GM12872 (cell line): ENCODE measurements at regions not wholly inside any gene's neighbourhood (a gene's known extent, or its start where the extent isn't known, plus 50 kb on each side); places are given as distances from the start of the nearest gene placed in this dataset.

Source experiments
- TF ChIP-seq, protein P1 (sequence below): IDR thresholded peaks from 3 replicates; pipeline ENCODE4 v1.5.1; 2011; ENCODE audit warnings: low read depth, mild to moderate bottlenecking, low read length, moderate library complexity; ENCODE audit not compliant: insufficient read depth

DNA sequence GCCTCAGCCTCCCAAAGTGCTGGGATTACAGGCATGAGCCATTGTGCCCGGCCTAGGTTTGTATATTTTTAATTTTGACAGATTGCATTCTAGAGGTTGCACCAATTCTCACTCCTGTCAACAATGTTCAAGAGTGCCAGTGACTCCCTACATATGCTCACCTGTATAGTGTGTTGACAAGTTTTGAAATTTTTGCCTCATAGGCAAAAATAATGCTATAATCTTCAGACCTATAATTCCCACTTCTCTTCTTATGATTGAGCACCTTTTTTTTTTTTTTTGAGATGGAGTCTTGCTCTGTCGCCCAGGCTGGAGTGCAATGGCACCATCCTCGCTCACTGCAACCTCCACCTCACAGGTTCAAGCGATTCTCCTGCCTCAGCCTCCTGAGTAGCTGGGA is 139.7 kb downstream of the EVX1 start:
- TF ChIP-seq, protein P1, sequence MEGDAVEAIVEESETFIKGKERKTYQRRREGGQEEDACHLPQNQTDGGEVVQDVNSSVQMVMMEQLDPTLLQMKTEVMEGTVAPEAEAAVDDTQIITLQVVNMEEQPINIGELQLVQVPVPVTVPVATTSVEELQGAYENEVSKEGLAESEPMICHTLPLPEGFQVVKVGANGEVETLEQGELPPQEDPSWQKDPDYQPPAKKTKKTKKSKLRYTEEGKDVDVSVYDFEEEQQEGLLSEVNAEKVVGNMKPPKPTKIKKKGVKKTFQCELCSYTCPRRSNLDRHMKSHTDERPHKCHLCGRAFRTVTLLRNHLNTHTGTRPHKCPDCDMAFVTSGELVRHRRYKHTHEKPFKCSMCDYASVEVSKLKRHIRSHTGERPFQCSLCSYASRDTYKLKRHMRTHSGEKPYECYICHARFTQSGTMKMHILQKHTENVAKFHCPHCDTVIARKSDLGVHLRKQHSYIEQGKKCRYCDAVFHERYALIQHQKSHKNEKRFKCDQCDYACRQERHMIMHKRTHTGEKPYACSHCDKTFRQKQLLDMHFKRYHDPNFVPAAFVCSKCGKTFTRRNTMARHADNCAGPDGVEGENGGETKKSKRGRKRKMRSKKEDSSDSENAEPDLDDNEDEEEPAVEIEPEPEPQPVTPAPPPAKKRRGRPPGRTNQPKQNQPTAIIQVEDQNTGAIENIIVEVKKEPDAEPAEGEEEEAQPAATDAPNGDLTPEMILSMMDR = no peak

DNA sequence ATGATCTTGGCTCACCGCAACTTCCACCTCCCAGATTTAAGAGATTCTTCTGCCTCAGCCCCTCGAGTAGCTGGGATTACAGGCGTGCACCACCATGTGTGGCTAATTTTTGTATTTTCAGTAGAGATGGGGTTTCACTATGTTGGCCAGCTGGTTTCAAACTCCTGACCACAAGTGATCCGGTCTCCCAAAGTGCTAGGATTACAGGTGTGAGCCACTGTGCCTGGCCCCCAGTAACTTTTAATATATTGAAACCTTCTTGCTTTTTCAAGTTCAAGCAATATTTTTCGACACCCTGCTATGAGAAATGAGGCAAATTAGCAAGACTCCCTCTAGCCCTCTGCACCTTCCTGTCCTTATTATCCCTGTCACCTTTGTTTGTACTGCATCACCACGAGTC is 144.0 kb downstream of the EVX1 start:
- TF ChIP-seq, protein P1 = no peak

DNA sequence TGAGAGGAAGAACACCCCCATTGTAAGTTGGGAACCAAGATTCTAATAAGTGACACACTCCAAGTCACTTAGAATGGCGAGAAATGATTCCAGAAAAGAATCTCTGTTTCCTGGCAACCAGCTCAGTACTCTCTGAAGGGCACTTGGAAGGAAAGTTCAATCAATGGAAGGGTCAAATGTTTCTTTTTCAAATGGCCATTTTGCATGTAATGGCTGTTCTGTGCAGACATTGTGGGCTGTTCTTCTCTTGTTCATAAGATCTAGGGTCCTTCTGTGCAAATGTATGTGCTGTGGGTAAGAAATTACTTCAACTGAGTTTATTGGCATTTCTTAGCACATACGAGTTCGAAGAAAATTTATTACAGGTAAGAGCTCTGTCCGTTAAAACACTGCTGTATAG is 145.3 kb downstream of the EVX1 start:
- TF ChIP-seq, protein P1 = no peak

- TF ChIP-seq, protein P1 = no peak
Observed at GRCh38 chr7:27388561-27388960, 146.0 kb downstream of the EVX1 start.

- TF ChIP-seq, protein P1 = no peak
Observed at GRCh38 chr7:27389496-27389895, 146.9 kb downstream of the EVX1 start.

- TF ChIP-seq, protein P1 = no peak
Observed at GRCh38 chr7:27392477-27392876, 149.9 kb downstream of the EVX1 start.

GRCh38 chr7:27394871-27395270 is 152.3 kb downstream of the EVX1 start:
- TF ChIP-seq, protein P1 = no peak

DNA sequence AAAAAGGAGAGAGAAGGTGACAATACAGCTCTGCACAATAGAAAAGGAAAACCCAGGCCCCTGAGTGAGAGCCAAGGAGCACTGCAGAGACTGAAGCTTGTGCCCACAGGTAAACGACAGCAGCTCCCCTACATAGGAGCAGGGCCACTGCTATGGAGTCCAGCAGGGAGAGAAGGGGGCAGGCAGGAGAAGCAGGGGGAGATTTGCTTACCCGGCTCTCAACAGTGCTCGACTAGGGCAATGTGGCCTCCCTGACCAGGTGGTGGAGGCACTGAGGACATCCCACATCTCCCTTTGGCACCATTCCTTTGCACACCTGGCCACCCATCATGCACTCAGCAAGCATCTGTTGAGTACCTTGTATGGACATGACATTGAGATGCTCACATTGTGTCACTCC is 153.0 kb downstream of the EVX1 start:
- TF ChIP-seq, protein P1 = no peak
